ENCODE measurements at regions not wholly inside any gene's neighbourhood (a gene's known extent, or its start where the extent isn't known, plus 50 kb on each side); places are given as distances from the start of the nearest gene placed in this dataset.
"Not testable (repeated sequence)": the region's sequence is repeated elsewhere in the genome, so short reads cannot be mapped to it uniquely, and the experiment has no call there.

- DNase-seq (ENCODE audit: low read depth, low spot score) = no peak
Observed at GRCh38 chrX:39787999-39788398, 309.8 kb downstream of the BCOR start.

- no peak for DNase-seq (ENCODE audit: low read depth, low spot score)
Observed at GRCh38 chrX:39788521-39788920, 309.2 kb downstream of the BCOR start.

DNA sequence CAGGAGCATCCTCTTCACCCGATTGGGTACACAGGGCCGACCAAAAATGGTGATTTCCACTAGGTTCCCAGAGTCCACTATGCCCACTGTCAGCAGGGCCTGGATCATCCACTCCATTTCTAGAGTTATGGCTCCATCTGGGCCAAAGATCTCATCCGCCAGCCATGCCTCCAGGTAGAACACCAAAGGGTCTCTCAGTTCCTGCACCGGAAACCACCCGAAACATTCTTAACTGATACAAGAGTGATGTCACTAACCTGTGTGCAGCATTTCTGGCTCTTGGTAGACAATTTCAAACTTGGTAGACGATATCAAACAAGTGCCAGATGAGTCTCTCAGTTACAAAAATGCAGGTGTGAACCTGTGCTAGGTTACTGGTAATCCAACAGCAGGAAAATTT lies 306.1 kb downstream of the BCOR start:
- no peak for DNase-seq (ENCODE audit: low read depth, low spot score)

DNA sequence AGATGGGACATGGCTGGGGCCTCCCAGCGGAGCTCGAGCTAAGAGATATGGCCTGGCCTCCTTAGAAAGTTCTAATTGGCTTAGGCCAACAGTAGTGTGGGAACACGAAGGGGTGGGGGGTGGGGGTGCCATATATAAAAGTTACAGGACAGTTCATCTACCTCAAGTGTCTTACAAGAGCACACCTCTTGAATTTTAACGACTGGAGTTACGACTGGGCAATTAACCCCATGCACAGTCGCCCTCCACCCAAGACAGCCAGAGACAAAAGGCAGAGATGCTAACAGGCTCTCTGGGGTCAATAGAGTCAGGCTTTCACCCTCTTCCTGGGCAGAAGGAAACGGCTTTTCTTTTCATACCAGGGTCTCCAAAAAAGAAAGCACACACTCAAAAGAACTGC lies 302.2 kb downstream of the BCOR start:
- DNase-seq (ENCODE audit: low read depth, low spot score) = no peak

GRCh38 chrX:39796856-39797255 lies 300.9 kb downstream of the BCOR start:
- DNase-seq (ENCODE audit: low read depth, low spot score) = no peak

- not testable (repeated sequence) for DNase-seq (ENCODE audit: low read depth, low spot score)
Observed at GRCh38 chrX:39798488-39798887, 299.3 kb downstream of the BCOR start.

DNA sequence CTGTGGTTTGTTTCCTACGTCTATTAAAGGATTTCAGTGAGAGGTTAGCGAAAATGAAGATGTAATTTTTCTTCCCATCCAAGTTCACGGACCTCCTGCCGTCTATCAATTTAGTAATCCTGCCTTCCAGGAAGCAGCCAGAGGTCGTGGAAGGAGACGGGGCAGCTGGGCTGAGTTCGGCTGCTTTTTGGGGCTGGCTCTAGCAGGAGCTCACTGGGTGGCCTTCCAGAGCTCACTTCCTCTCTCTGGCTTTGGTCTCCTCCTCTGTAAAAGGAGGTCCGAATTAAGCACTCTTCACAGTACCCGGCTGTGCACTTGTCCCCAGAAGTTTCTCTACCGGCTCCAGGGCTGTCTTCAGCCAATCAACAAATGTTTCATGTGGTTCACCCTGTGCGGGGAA lies 295.4 kb downstream of the BCOR start:
- no peak for DNase-seq (ENCODE audit: low read depth, low spot score)

- DNase-seq (ENCODE audit: low read depth, low spot score) = no peak
Observed at GRCh38 chrX:39802908-39803307, 294.9 kb downstream of the BCOR start.

- DNase-seq (ENCODE audit: low read depth, low spot score) = no peak
Observed at GRCh38 chrX:39805022-39805421, 292.7 kb downstream of the BCOR start.

- no peak for DNase-seq (ENCODE audit: low read depth, low spot score)
Observed at GRCh38 chrX:39805825-39806224, 291.9 kb downstream of the BCOR start.

GRCh38 chrX:39808471-39808917 lies 289.3 kb downstream of the BCOR start:
- DNase-seq (ENCODE audit: low read depth, low spot score) = no peak

DNA sequence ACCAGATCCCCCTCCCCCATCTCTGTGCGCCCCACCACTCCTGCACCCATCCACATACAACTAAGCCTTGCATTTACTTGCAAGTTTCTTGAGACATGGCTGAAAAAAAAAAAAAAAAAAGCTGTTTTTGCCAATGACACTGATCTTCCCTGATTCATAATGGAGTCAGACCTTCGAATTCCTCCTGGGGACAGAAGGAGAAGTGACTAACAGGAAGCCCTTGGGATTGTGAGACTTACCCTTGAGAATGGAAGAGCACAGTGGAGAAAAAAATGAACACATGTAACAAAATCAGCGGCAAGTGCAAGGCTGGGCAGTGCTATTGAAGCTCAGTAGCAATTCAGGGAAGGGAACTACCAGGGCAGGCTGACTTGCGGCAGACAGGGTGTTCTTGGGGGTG lies 288.4 kb downstream of the BCOR start:
- DNase-seq (ENCODE audit: low read depth, low spot score) = no peak

DNA sequence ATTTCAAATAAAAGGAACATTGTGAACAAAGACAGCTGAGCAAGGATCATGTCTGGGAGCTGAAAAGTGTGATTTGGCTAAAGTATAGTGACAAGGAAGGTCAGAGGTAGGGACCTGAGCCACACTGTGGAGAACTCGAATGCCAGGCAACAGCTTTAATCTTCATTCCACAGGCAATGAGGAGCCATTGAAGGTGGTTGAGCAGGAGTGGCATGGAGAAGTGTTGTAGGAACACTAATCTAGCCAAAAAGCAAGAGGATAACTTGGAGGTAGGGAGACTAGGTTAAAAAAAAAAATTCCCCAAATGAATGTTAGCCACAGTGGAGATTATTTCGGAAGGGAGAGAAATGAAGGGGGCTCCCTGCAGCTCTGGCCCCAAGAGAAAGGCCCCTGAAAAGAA lies 286.9 kb downstream of the BCOR start:
- DNase-seq (ENCODE audit: low read depth, low spot score) = no peak

- DNase-seq (ENCODE audit: low read depth, low spot score) = no peak
Observed at GRCh38 chrX:39811376-39811775, 286.4 kb downstream of the BCOR start.

DNA sequence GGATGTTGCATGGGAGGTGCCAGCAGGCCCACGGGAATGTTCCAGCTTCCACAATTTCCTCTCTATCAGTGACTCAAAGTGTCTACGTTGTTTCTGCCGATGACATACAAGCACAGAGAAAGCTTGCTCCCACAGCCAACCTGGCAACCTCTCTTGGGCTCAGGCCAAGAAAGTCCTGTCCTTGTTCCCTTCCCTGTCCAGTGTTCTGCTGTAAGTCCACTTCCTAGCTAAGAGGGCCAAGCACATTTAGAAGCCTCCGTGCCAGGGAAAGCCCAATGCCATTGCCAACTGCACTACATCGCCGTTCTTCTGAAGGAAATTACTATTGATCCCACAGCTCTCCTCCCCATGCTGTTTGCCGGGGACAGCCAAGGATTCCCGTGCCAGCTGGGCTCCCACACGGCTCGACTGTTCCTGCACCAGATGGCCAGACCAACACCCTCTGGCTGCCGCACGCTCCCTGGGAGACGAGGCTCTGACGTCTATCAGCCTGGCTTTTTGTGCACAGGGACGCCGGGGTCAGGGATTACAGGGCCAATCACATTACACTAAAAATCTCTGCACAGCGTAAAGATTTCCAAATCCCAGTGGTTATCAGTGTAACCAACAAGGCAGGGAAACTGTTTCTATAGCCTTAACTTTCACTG lies 284.0 kb downstream of the BCOR start:
- peak; percentile 68 for DNase-seq (ENCODE audit: low read depth, low spot score)

- DNase-seq (ENCODE audit: low read depth, low spot score) = no peak
Observed at GRCh38 chrX:39814391-39814790, 283.4 kb downstream of the BCOR start.

DNA sequence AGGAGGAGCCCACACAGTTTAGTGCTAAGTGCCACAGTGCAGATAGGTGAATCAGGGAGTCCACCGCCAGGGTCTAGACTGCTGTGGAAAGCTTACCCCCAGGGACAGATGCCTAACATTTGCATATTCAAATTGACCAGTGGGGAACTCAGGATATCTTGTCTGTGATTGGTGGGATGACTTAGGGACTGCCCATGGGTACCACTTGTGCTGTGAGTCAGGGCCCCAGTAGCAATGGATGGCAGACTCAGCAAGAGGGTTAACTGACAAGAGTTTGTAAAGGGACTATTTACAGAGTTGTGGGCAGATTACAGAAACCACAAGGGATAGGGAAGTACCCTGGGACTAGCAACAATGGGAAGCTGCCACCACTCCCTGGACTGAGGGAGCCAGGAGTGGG lies 282.1 kb downstream of the BCOR start:
- no peak for DNase-seq (ENCODE audit: low read depth, low spot score)

GRCh38 chrX:39816871-39817731 lies 280.7 kb downstream of the BCOR start:
- DNase-seq (ENCODE audit: low read depth, low spot score) = no peak

DNA sequence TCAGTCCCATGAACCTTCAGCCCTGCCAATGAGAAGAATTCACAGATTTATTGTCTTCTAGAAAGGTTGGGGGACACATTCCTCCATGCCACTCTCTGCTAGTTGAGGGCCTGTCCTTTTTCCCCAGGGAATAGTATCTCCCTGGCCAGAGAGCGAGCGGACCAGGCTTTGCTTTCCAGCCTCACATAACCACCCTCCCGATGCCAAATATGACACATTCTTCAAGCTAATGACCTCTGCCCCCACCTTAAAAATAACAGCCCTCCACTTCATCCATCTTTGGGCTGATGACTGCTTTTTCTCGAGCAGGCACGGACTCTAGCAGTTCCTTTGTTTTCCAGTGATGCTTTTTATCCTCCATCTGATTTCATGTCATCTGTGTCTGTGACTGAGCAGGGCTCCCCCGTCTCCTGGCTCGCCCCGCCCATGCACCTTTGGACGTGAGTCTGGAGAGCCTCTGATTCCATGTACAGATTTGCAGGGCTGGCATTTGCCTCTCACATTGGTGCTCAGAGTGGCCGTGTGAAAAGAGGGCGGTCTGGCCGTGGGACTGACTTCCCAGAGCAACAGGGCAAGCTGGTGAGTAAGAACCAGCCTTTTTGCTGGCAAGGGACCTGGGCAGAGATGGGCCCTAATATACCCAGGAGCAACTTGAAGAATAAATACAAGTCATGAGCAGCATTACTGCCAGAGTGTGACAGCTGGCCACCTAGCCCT lies 279.8 kb downstream of the BCOR start:
- no peak for DNase-seq (ENCODE audit: low read depth, low spot score)

GRCh38 chrX:39818750-39819149 lies 279.0 kb downstream of the BCOR start:
- DNase-seq (ENCODE audit: low read depth, low spot score) = no peak

DNA sequence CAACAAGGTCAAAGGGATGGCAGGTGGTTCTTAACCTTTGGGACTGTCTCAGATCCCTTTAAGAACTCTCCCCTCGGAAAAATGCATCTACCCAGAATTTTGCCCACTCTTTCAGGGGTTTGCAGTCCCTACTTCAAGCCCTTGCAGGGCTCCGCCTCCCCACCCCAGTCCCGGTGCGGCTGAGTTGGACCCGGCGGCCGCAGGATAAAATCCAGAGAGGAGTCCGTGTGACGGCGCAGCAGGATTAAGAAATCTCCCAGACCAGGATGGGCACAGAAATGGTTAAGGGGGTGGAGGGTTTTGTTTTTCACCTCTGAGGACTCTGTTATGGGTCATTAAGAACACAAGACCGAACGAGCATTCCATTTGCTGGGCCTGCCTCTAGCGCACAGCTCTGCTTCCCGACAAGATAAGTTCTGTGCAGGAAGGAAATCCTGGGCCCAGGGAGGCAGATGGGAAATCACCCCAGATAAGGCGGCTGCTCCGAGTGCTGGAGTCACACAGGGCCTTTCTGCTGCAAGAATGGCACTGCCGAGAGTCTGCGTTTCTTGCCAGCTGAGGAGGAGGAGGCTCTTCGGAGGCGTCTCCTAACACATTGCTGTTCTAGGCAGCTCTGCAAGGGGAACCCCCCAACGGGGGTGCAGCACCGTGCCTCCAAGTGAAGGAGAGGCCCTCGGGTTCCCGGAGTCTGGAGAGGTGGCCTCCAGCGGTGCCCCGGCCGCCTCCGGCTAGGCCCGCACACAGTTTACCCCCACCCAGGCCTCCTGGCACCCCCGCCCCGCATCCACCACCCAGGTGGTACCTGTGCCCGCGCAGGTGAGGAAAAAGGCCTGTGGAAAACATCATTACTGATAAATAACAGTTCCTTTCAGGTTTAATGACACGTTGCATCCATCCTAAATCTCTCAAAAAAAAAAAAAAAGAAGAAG lies 277.6 kb downstream of the BCOR start:
- DNase-seq (ENCODE audit: low read depth, low spot score) = no peak

Measured in brain pericyte (primary cell).